Islet of Langerhans (tissue), 1 donor: ENCODE measurements at regions not wholly inside any gene's neighbourhood (a gene's known extent, or its start where the extent isn't known, plus 50 kb on each side); places are given as distances from the start of the nearest gene placed in this dataset.
A peak's percentile ranks its signal among the peaks of the same experiment; 100 is the strongest.

Source experiments
- FAIRE-seq: peaks from one replicate; lab custom pipeline; 2011; peaks lifted over from hg19 to GRCh38; lab: Jason Lieb, UNC

- FAIRE-seq = no peak
These were observed 115.8 kb downstream of the SLC25A47 start for GRCh38 chr14:100438678-100439592.

- no peak for FAIRE-seq
These were observed 116.6 kb downstream of the SLC25A47 start for GRCh38 chr14:100439781-100440180.

DNA sequence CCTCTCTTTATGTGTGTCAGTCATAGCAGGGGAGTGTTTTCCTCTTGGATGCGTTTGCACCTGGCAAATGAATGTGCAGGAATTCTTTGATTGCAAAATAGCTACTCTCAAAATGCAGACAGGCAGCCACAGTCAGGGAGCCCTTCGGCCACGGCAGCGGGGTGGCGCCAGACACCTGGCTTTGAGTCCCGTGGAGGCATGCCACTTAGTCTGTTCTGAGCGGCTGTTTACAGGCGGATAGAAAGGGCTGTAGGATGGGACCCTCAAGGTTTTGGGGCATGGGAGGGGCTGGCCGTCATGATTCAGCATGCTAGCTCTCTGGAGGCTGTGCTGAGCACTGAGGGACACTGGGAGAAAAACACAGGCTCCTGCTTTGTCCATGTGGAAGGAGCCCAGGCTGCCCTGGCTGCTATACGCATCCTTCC lies 117.1 kb downstream of the SLC25A47 start:
- no peak for FAIRE-seq

GRCh38 chr14:100440758-100441203 lies 117.6 kb downstream of the SLC25A47 start:
- no peak for FAIRE-seq

GRCh38 chr14:100441271-100441947 lies 118.3 kb downstream of the SLC25A47 start:
- no peak for FAIRE-seq

DNA sequence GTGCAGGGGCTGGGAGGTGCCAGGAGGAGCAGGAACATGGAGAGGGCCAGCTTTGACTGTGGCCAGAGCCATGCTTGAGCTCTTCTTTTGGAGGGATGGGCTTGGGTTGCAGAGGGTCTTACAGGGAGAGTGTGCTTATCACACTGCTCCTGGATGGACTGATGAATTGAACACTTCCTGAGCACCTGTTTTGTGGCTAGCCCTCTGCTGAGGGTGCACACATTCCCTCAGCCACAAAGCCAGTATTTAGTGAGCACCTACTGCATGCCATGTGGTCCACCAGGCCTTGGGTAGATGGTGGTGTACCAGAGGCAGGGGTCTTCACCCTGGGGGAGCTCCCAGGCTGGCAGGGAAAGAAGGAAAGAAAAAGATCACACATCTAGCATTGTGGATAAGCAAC lies 118.9 kb downstream of the SLC25A47 start:
- FAIRE-seq = no peak

- peak; percentile 45 for FAIRE-seq
These were observed 119.7 kb downstream of the SLC25A47 start for GRCh38 chr14:100442498-100443490.

- no peak for FAIRE-seq
These were observed 120.5 kb downstream of the SLC25A47 start for GRCh38 chr14:100443603-100444002.

DNA sequence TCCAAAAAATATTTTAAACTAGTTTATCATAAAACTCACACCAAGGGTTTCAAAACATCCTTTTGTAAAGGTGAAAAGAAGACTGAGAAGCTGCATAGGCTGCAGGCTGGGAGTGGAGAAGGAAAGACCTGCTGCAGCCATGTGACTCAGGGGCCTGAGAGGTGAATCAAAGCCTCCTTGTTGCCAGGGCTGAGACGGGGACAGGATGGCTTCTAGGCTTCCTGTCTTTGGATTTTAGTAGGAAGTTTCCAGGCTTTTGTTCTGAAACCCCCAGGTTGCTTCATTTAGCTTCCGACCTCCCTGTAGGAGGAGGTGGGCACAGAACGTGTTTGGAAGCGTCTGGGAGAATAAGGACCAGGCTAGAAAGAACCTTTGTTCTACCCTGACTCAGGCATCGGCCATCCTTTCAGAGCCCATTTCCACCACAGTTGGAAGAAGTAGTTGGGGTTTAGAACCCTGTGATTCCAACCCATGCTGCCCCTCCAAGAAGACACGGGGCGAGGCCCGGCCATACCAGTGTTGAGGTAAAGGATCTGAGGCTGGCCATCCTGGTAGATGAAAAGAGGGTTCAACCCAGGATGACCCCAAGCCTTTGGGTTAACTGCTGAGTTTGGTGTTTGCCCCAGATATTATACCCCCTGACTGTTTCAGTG lies 122.4 kb downstream of the SLC25A47 start:
- no peak for FAIRE-seq

DNA sequence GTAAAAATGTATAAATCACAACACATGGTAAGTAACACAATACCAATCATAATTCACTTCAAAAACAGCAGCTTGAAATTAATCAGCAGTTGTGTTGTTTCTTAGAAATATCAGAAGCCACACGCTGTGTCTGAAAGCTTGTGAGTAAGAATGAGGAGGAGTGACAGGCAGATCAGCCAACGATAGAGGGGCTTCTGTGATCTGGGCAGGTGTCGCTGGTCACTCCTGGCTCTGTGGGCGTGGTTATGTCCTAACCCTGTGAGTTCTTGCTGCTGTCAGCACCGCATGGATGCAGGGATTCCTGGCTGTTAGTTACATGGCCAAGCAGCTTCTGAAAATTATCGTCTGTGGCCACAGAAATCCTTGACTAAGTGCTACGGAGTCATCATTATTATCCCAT lies 123.4 kb downstream of the SLC25A47 start:
- no peak for FAIRE-seq

- FAIRE-seq = no peak
These were observed 125.2 kb downstream of the SLC25A47 start for GRCh38 chr14:100448376-100448775.

GRCh38 chr14:100449225-100449987 lies 126.3 kb downstream of the SLC25A47 start:
- FAIRE-seq = no peak

DNA sequence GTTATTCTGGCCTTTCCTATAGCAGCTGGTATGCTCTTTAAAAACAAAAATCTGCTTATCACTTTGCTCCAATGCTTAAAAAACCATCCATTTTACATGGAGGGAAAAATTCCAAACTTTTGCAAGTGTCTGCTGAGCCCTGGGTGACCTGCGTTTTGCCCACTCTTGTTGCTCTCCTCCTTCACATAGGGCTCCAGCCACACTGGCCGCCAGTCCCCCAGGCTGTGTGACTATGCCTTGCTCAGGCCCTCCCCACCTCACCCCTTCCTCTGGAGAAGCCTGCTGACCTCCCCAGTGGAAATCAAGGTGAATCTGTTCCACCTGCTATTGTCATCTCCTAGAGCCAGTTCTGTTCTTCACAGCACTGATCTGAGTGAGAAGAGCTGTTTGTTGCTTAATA lies 126.9 kb downstream of the SLC25A47 start:
- no peak for FAIRE-seq

DNA sequence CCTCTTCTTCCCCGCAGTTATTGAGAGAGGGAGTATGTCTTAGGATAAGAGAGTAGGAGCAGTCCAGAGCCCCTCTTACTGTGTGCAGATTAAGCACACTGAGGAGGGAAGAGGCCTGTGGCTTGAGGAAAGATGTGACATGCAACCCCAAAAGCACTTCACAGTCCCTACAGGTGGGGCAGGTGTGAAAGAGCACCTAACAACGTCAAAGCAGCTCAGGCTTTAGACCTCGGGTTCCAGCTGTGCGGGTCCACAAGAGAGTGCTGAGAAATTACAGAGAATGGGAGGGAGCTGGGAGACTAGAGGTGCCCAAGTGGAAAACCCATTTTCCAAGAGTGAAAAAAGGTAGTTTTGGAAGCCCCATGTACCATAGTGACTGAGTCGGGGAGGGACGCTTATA lies 127.6 kb downstream of the SLC25A47 start:
- FAIRE-seq = no peak

GRCh38 chr14:100451264-100451663 lies 128.1 kb downstream of the SLC25A47 start:
- no peak for FAIRE-seq

DNA sequence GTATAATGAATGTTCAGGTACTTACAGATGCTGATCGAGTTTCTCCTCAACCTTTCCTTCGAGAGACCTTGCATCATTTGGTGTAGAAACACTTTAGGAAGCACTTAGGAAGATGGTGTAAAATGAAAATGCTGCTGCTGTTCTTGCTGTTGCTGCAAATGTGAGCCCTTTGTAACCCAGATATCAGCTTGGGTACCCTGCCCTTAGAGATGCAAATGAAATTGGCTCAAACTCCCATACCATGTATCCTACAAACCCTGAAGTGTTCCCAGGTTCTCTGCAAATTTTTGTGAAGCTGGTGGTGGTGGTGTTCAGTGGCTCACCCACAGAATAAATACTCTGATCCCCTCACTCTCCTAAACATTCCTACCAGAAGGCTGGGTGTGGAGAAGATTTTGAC lies 130.8 kb downstream of the SLC25A47 start:
- no peak for FAIRE-seq

DNA sequence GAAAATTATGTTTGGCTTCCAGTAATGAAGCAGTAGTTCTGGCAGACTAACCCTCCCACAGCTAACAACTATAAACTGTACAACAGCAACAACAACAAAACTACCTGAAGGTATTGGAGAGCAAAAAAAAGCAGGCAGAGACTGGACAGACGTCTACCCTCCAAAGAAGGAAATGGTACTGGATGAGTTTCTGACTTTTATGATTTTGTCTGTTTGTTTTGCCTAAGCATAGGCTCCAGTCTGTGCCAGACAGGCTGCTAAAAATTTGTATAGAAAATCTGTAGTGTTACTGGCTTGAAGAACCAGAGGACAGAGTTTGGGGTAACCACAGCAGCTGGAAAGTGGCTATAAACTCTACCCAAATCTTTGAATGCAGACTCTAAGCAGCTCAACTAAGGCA lies 131.3 kb downstream of the SLC25A47 start:
- no peak for FAIRE-seq

DNA sequence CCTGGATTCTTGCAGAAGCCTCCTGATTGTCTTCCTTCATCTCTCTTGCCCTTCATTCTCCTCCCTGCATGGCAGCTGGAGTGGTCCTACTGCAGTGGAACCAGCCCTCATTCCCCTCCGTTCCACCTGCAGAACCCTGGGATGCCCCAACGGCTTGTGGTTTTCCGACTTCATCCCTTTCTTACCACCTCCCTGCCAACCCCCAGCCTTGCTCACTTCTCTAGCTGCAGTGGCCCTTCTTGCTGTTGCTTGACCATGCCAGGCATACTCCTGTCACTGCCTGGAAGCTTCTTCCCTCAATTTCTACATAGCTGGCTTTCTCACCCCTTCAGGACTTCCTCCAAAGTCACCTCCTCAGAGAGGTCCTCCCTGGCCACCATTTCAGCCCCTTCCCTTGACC lies 123.3 kb downstream of the BEGAIN start:
- no peak for FAIRE-seq

- no peak for FAIRE-seq
These were observed 120.9 kb downstream of the BEGAIN start for GRCh38 chr14:100466111-100466856.

- FAIRE-seq = no peak
These were observed 120.0 kb downstream of the BEGAIN start for GRCh38 chr14:100467046-100467750.
